PFSK-1 (cell line): ENCODE measurements at regions not wholly inside any gene's neighbourhood (a gene's known extent, or its start where the extent isn't known, plus 50 kb on each side); places are given as distances from the start of the nearest gene placed in this dataset.

Experiments
- POLR2AphosphoS5 ChIP-seq: IDR thresholded peaks from 2 replicates; pipeline ENCODE4 v1.6.1; 2012; ENCODE audit warnings: low read depth, mild to moderate bottlenecking, control low read depth, low read length, moderate library complexity
- SIN3A ChIP-seq: IDR thresholded peaks from 2 replicates; pipeline ENCODE4 v1.6.1; 2012; ENCODE audit warnings: mild to moderate bottlenecking, low read length, moderate library complexity, borderline replicate concordance; ENCODE audit not compliant: insufficient read depth
- TAF1 ChIP-seq: IDR thresholded peaks from 2 replicates; pipeline ENCODE4 v1.6.1; 2012; ENCODE audit warnings: low read length, control low read depth, borderline replicate concordance; ENCODE audit not compliant: insufficient read depth
- TF ChIP-seq, protein P1 (sequence below), 2 experiments: IDR thresholded peaks; 2 replicates each; pipeline versions ENCODE4 v1.6.1 to v1.8.0; 2011 to 2012; ENCODE audit warnings: low read depth in 2 of 2, low read length in 2 of 2, control low read depth in 1 of 2, inconsistent platforms in 1 of 2, mild to moderate bottlenecking in 1 of 2, moderate library complexity in 1 of 2; ENCODE audit not compliant: insufficient read depth in 1 of 2

DNA sequence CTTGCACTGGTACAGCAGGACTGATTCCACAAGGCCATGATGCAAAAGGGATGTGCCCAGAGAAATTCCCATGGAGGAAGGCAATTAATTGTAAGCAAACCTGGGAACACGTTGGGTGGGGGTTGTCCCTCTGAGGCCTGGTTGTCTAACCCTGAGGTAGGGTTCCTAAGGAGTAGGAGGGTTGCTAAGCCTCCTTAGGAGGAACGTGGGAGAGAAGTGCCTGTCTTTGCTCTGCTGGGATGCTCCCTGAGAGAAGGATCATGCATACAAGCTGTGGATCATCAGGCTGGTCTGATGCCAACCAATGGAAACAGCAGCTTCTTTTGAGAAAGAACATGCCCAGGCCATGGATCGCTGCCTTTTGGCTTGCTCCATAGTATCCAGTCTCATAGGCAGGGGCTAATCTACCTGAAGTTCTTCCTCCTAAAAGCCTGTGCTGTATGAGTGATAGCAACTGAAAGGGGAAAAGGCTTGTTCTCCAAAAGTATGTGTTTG lies 203.7 kb upstream of the NPVF start:
- TF ChIP-seq SIN3A: no peak
- TF ChIP-seq POLR2AphosphoS5: no peak
- TF ChIP-seq, protein P1, sequence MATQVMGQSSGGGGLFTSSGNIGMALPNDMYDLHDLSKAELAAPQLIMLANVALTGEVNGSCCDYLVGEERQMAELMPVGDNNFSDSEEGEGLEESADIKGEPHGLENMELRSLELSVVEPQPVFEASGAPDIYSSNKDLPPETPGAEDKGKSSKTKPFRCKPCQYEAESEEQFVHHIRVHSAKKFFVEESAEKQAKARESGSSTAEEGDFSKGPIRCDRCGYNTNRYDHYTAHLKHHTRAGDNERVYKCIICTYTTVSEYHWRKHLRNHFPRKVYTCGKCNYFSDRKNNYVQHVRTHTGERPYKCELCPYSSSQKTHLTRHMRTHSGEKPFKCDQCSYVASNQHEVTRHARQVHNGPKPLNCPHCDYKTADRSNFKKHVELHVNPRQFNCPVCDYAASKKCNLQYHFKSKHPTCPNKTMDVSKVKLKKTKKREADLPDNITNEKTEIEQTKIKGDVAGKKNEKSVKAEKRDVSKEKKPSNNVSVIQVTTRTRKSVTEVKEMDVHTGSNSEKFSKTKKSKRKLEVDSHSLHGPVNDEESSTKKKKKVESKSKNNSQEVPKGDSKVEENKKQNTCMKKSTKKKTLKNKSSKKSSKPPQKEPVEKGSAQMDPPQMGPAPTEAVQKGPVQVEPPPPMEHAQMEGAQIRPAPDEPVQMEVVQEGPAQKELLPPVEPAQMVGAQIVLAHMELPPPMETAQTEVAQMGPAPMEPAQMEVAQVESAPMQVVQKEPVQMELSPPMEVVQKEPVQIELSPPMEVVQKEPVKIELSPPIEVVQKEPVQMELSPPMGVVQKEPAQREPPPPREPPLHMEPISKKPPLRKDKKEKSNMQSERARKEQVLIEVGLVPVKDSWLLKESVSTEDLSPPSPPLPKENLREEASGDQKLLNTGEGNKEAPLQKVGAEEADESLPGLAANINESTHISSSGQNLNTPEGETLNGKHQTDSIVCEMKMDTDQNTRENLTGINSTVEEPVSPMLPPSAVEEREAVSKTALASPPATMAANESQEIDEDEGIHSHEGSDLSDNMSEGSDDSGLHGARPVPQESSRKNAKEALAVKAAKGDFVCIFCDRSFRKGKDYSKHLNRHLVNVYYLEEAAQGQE (IDR thresholded peaks at IDR 0.05; ENCODE audit: insufficient read depth in 1 of 2, low read depth in 2 of 2, low read length in 2 of 2): no peak
- TF ChIP-seq TAF1: no peak
